ENCODE measurements at regions not wholly inside any gene's neighbourhood (a gene's known extent, or its start where the extent isn't known, plus 50 kb on each side); places are given as distances from the start of the nearest gene placed in this dataset.

GRCh38 chr12:107411792-107412535 is 273.6 kb upstream of the PWP1 start:
- H3K27ac Mint-ChIP-seq, result no peak overlapping the region
- H3K9me3 Mint-ChIP-seq, result no peaks in the 10 kb centered on the region
- no peak overlapping the region for H3K4me3 Mint-ChIP-seq
- H3K27me3 Mint-ChIP-seq, result no peaks in the 10 kb centered on the region
- H3K4me1 Mint-ChIP-seq (ENCODE audit: low read depth in 2 of 2), result peaks cover 0 to 5% of the 10 kb centered on the region in 2 donors
- ATAC-seq (no peak), DNase-seq (ENCODE audit: low spot score) (no peak)
- no peaks in the 10 kb centered on the region for H3K36me3 Mint-ChIP-seq

DNA sequence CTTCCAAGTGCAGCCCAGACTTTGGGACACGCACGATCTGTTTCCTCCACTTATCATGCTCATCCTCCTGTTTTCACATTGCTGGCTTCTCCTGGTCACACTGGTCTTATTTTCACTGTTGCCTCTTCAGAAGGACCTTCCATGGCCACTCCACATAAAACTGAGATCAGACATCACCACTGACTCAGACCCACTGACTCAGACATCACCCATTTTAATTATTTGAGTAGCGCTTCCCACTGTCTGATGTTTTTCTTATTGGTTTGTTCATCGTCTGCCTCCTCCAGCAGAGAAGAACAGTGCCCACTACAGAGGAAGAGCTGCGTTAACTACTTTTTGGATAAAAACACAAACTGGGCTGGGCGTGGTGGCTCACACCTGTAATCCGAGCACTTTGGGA is 270.5 kb upstream of the PWP1 start:
- no peak for ATAC-seq
- DNase-seq (ENCODE audit: low spot score), result no peak
- Mint-ChIP-seq H3K27ac (no peak overlapping the region), H3K9me3 (no peaks in the 10 kb centered on the region), H3K4me3 (no peak overlapping the region), H3K36me3 (no peaks in the 10 kb centered on the region), H3K27me3 (peaks cover 0 to 3% of the 10 kb centered on the region in 2 donors), H3K4me1 (ENCODE audit: low read depth in 2 of 2) (peaks cover 0 to 5% of the 10 kb centered on the region in 2 donors)

DNA sequence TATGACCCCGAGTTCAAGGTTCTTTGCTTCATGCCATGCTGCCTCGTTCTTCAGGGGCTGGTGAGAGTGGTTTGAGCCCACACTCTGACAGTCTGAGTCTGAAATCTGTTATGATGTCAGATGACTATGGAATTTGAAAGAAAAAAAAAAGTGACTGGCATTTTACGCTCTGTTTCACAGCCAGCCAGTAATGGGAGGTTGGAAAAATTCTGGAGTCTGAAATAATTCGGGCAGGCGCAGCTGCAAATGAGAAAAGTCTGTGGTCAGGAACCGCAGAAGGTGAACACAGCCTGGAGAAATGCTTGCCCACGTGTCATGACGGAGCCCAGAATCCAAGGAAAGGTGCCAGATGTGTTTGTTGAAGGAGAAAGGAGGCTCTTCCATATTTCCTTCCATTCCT is 269.8 kb upstream of the PWP1 start:
- ATAC-seq (no peak), DNase-seq (ENCODE audit: low spot score) (no peak)
- Mint-ChIP-seq H3K9me3 (no peaks in the 10 kb centered on the region), H3K4me1 (ENCODE audit: low read depth in 2 of 2) (no peaks in the 10 kb centered on the region), H3K4me3 (no peak overlapping the region), H3K36me3 (no peaks in the 10 kb centered on the region), H3K27me3 (peaks cover 0 to 5% of the 10 kb centered on the region in 2 donors), H3K27ac (no peak overlapping the region)

DNA sequence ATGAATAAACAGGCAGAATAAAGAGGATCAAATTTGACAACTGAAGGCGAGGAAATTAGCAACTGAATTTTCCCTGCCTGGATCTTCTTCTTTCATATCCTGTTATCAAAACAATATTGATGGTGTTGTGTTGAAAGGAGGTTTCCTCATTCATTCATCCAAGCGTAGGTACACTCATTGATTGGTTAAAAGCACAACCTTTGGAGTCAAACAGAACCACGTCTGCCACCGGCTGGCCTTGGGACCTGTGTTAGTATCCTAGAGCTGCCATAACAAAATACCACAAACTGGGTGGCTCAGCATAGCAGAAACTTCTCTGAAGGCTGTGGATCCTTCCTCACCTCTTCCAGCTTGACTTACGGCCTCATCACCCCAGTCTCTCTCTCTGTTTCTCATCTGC is 268.6 kb upstream of the PWP1 start:
- Mint-ChIP-seq H3K27me3 (peaks cover 0 to 6% of the 10 kb centered on the region in 2 donors), H3K4me3 (no peak overlapping the region), H3K36me3 (no peaks in the 10 kb centered on the region), H3K27ac (no peak overlapping the region), H3K4me1 (ENCODE audit: low read depth in 2 of 2) (no peaks in the 10 kb centered on the region), H3K9me3 (no peaks in the 10 kb centered on the region)
- DNase-seq (ENCODE audit: low spot score), result no peak
- ATAC-seq, result no peak

GRCh38 chr12:107418981-107419380 is 266.6 kb upstream of the PWP1 start:
- ATAC-seq (no peak), DNase-seq (ENCODE audit: low spot score) (no peak)
- no peak overlapping the region for H3K4me3 Mint-ChIP-seq
- peaks cover 0 to 9% of the 10 kb centered on the region in 2 donors for H3K27me3 Mint-ChIP-seq
- no peaks in the 10 kb centered on the region for H3K36me3 Mint-ChIP-seq
- H3K27ac Mint-ChIP-seq, result no peak overlapping the region
- no peaks in the 10 kb centered on the region for H3K4me1 Mint-ChIP-seq (ENCODE audit: low read depth in 2 of 2)
- no peaks in the 10 kb centered on the region for H3K9me3 Mint-ChIP-seq

GRCh38 chr12:107423531-107423930 is 262.1 kb upstream of the PWP1 start:
- peaks cover 29% of the 10 kb centered on the region in 2 donors for H3K27me3 Mint-ChIP-seq
- no peak overlapping the region for H3K27ac Mint-ChIP-seq
- no peak for ATAC-seq
- H3K4me1 Mint-ChIP-seq (ENCODE audit: low read depth in 2 of 2), result peaks cover 0 to under 1% of the 10 kb centered on the region in 2 donors
- no peak for DNase-seq (ENCODE audit: low spot score)
- H3K4me3 Mint-ChIP-seq, result no peak overlapping the region
- no peaks in the 10 kb centered on the region for H3K36me3 Mint-ChIP-seq
- no peaks in the 10 kb centered on the region for H3K9me3 Mint-ChIP-seq

GRCh38 chr12:107429006-107429705 is 256.4 kb upstream of the PWP1 start:
- Mint-ChIP-seq H3K27me3 (peaks cover 43% of the 10 kb centered on the region in 2 donors), H3K4me1 (ENCODE audit: low read depth in 2 of 2) (peaks cover 13 to 22% of the 10 kb centered on the region in 2 donors), H3K9me3 (no peaks in the 10 kb centered on the region), H3K4me3 (no peak overlapping the region), H3K36me3 (no peaks in the 10 kb centered on the region), H3K27ac (no peak overlapping the region)
- ATAC-seq (no peak), DNase-seq (ENCODE audit: low spot score) (no peak)

- H3K4me1 Mint-ChIP-seq (ENCODE audit: low read depth in 2 of 2), result peaks cover 13 to 22% of the 10 kb centered on the region in 2 donors
- H3K4me3 Mint-ChIP-seq, result no peak overlapping the region
- ATAC-seq, result peak; percentile 64 to 77
- H3K9me3 Mint-ChIP-seq, result no peaks in the 10 kb centered on the region
- no peak overlapping the region for H3K27ac Mint-ChIP-seq
- peaks cover 36 to 37% of the 10 kb centered on the region in 2 donors for H3K27me3 Mint-ChIP-seq
- no peak for DNase-seq (ENCODE audit: low spot score)
- H3K36me3 Mint-ChIP-seq, result no peaks in the 10 kb centered on the region
Observed at GRCh38 chr12:107431942-107432341, 253.7 kb upstream of the PWP1 start.

DNA sequence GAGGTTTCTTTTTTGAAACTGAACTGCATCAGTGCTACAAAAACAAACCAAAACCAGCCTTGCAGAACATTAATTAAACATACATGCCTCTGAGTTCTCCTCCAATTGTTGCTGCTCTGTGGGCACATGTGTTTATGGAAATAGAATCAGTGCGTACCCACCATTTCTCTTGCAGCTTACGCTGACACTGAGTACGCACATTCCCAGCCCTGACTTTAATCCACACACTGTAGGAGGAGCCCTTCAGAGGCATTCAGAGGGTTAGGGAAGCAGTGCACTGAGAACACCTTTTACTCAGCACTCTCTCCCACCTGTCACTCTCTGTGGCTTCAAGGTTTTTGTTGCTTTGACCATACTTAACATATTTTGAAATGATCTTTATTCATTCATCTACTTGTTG is 250.5 kb upstream of the PWP1 start:
- no peak for ATAC-seq
- Mint-ChIP-seq H3K36me3 (no peaks in the 10 kb centered on the region), H3K4me3 (no peak overlapping the region), H3K4me1 (ENCODE audit: low read depth in 2 of 2) (peaks cover 20 to 27% of the 10 kb centered on the region in 2 donors), H3K9me3 (no peaks in the 10 kb centered on the region), H3K27ac (no peak overlapping the region), H3K27me3 (peaks cover 25 to 27% of the 10 kb centered on the region in 2 donors)
- no peak for DNase-seq (ENCODE audit: low spot score)

DNA sequence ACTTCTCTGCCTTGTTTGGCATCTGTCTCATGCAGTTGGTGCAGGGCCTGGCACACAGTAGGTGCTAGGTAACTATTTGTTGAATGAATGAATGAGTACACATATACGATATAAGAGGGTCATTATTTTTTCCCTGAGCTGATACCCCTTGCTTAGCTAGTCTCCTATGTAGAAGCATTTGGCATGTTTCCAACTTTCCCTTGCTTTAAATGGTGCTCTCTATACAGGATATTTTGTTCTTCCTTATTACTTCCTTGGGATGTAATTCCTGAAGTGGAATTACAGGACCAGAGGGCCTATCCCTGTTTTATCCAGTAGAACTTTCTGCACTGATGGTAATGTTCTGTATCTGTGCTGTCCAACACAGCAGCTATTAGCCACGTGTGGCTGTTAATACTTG is 250.1 kb upstream of the PWP1 start:
- Mint-ChIP-seq H3K4me1 (ENCODE audit: low read depth in 2 of 2) (peaks cover 25 to 27% of the 10 kb centered on the region in 2 donors), H3K27ac (no peak overlapping the region), H3K9me3 (no peaks in the 10 kb centered on the region), H3K27me3 (peaks cover 21 to 27% of the 10 kb centered on the region in 2 donors), H3K4me3 (no peak overlapping the region), H3K36me3 (no peaks in the 10 kb centered on the region)
- DNase-seq (ENCODE audit: low spot score) (no peak), ATAC-seq (no peak)

GRCh38 chr12:107436376-107436775 is 249.2 kb upstream of the PWP1 start:
- peaks cover 27 to 33% of the 10 kb centered on the region in 2 donors for H3K4me1 Mint-ChIP-seq (ENCODE audit: low read depth in 2 of 2)
- ATAC-seq (no peak), DNase-seq (ENCODE audit: low spot score) (no peak)
- no peaks in the 10 kb centered on the region for H3K9me3 Mint-ChIP-seq
- peaks cover 22 to 27% of the 10 kb centered on the region in 2 donors for H3K27me3 Mint-ChIP-seq
- no peaks in the 10 kb centered on the region for H3K36me3 Mint-ChIP-seq
- no peak overlapping the region for H3K4me3 Mint-ChIP-seq
- no peak overlapping the region for H3K27ac Mint-ChIP-seq

DNA sequence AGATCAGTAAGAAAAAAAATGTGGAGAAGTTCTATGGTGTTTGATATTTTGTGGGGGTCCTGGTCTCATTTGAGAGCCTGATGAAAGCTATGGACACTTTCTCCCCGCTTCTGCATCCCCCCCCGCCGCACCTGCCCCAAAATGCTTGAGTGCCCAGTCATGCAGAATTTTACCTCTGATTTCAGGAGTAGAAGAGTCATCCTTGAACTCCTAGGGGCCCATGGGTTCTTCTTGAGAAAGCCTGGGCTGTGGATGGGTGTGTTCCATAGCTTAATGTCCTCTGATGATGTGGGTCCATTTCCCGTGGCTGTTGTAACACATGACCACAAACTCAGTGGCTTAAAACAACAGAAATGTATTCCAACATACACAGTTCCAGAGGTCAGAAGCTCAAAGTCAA is 248.8 kb upstream of the PWP1 start:
- H3K4me1 Mint-ChIP-seq (ENCODE audit: low read depth in 2 of 2), result peaks cover 26 to 31% of the 10 kb centered on the region in 2 donors
- H3K4me3 Mint-ChIP-seq, result no peak overlapping the region
- DNase-seq (ENCODE audit: low spot score), result no peak
- H3K9me3 Mint-ChIP-seq, result no peaks in the 10 kb centered on the region
- ATAC-seq, result no peak
- no peak overlapping the region for H3K27ac Mint-ChIP-seq
- H3K36me3 Mint-ChIP-seq, result no peaks in the 10 kb centered on the region
- peaks cover 22 to 27% of the 10 kb centered on the region in 2 donors for H3K27me3 Mint-ChIP-seq

- H3K36me3 Mint-ChIP-seq, result no peaks in the 10 kb centered on the region
- no peaks in the 10 kb centered on the region for H3K9me3 Mint-ChIP-seq
- no peak for DNase-seq (ENCODE audit: low spot score)
- H3K27me3 Mint-ChIP-seq, result peaks cover 17 to 27% of the 10 kb centered on the region in 2 donors
- no peak overlapping the region for H3K27ac Mint-ChIP-seq
- no peak overlapping the region for H3K4me3 Mint-ChIP-seq
- no peak for ATAC-seq
- peaks cover 19 to 26% of the 10 kb centered on the region in 2 donors for H3K4me1 Mint-ChIP-seq (ENCODE audit: low read depth in 2 of 2)
Observed at GRCh38 chr12:107437954-107438353, 247.6 kb upstream of the PWP1 start.

DNA sequence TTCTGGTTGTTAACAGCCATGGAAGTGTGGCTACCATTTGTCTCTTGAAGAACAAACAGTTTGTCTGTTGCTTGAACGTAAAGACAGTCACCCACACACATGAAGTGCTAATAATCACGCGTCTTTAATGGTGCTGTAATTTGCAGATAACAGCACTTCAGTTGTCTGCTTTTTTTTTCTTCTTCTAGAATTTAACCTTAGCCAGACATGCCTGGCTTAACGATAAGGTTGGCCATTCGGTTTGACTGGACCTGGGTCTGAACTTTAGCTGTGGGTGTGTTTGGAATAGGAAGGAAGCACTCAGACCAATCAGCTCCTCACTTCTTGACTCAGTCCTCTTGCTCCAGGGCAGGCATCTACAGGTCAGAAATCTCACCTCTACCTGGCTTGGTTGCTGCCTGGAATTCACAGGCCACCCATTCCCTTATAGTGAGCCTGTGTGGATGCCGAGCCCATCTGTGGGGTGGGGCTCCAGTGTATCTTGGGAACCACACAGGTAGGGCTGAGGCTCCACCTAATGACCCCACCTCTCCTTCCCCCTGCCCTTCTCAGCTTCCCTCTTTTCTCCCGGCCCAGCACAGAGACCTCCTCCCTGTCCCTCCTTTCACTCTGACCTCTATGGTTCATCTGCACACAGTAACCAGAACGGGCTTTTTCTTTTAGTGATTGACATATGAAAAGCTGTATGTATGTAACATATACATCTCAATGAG is 246.4 kb upstream of the PWP1 start:
- DNase-seq (ENCODE audit: low spot score), result no peak
- no peak overlapping the region for H3K27ac Mint-ChIP-seq
- H3K36me3 Mint-ChIP-seq, result no peaks in the 10 kb centered on the region
- no peak for ATAC-seq
- H3K27me3 Mint-ChIP-seq, result peaks cover 13 to 27% of the 10 kb centered on the region in 2 donors
- peaks cover 15 to 26% of the 10 kb centered on the region in 2 donors for H3K4me1 Mint-ChIP-seq (ENCODE audit: low read depth in 2 of 2)
- no peaks in the 10 kb centered on the region for H3K9me3 Mint-ChIP-seq
- H3K4me3 Mint-ChIP-seq, result no peak overlapping the region
